H1 (cell line): ENCODE measurements at regions not wholly inside any gene's neighbourhood (a gene's known extent, or its start where the extent isn't known, plus 50 kb on each side); places are given as distances from the start of the nearest gene placed in this dataset.
A peak's percentile ranks its signal among the peaks of the same experiment; 100 is the strongest.

Experiments
- CTCF ChIA-PET: fragments of 300-600 bp; sonication (Branson Sonifier 250); formaldehyde crosslinking; loops from one replicate; lab custom pipeline; 2021; ENCODE audit not compliant: partially characterized antibody; lab: Charles Lee
- POLR2A ChIA-PET: fragments of 300-600 bp; sonication (Branson Sonifier 250); formaldehyde crosslinking; loops from one replicate; lab custom pipeline; 2021; ENCODE audit warnings: inconsistent platforms; ENCODE audit not compliant: partially characterized antibody; lab: Charles Lee
- DNase-seq, 2 experiments: peaks; one replicate each; pipeline versions ENCODE4 v3.0.0 to v3.0.0-alpha.2; 2010 to 2022; ENCODE audit warnings: low spot score in 2 of 2, low read depth in 1 of 2, mixed read lengths in 1 of 2
- FAIRE-seq: peaks from 2 replicates; lab custom pipeline; 2011; peaks lifted over from hg19 to GRCh38; lab: Jason Lieb, UNC
- H2AFZ ChIP-seq: 2 replicates; pipeline ENCODE4 v1.8.1; 2012; ENCODE audit warnings: low read length, inconsistent platforms
- H2AK5ac ChIP-seq: 2 replicates; pipeline ENCODE4 v1.6.1; 2013; ENCODE audit warnings: low read depth, low read length
- H2BK120ac ChIP-seq: replicated peaks from 2 replicates; pipeline ENCODE3; 2013; ENCODE audit warnings: low read depth, low read length, inconsistent platforms
- H2BK12ac ChIP-seq: 2 replicates; pipeline ENCODE4 v1.6.1; 2013; ENCODE audit warnings: low read depth, low read length
- H2BK15ac ChIP-seq: 2 replicates; pipeline ENCODE4 v1.6.1; 2013; ENCODE audit warnings: low read length
- H2BK20ac ChIP-seq: 2 replicates; pipeline ENCODE4 v1.6.1; 2013; ENCODE audit warnings: low read length
- H2BK5ac ChIP-seq: 2 replicates; pipeline ENCODE4 v1.6.1; 2013; ENCODE audit warnings: low read depth, low read length
- H3K14ac ChIP-seq: 2 replicates; pipeline ENCODE4 v1.6.1; 2013; ENCODE audit warnings: inconsistent platforms; ENCODE audit not compliant: insufficient read length
- H3K18ac ChIP-seq: 2 replicates; pipeline ENCODE4 v1.6.1; 2013; ENCODE audit warnings: low read length; ENCODE audit errors: extremely low read depth
- H3K23ac ChIP-seq: 2 replicates; pipeline ENCODE4 v1.6.1; 2013; ENCODE audit warnings: inconsistent platforms; ENCODE audit not compliant: insufficient read length
- H3K23me2 ChIP-seq: 2 replicates; pipeline ENCODE4 v1.6.1; 2013; ENCODE audit warnings: low read depth, low read length
- H3K27ac ChIP-seq: 2 replicates; pipeline ENCODE4 v1.6.1; 2011; ENCODE audit warnings: low read depth, low read length, inconsistent platforms
- H3K27me3 ChIP-seq, 4 experiments: replicated peaks in 1 of 4; 1 replicate in 1 of 4; 2 replicates in 3 of 4; pipeline versions ENCODE4 v1.6.1 to v1.8.1; 2011 to 2013; ENCODE audit warnings: low read length in 3 of 4, mild to moderate bottlenecking in 3 of 4, inconsistent platforms in 2 of 4, mixed read lengths in 2 of 4, moderate library complexity in 1 of 4; ENCODE audit not compliant: control insufficient read depth in 3 of 4, insufficient read depth in 3 of 4; ENCODE audit errors: extremely low read depth in 1 of 4
- H3K36me3 ChIP-seq, 4 experiments: 2 replicates each; pipeline versions ENCODE4 v1.6.1 to v1.8.1; 2011 to 2013; ENCODE audit warnings: mild to moderate bottlenecking in 4 of 4, low read length in 3 of 4, moderate library complexity in 2 of 4, control low read depth in 1 of 4, inconsistent platforms in 1 of 4; ENCODE audit not compliant: insufficient read depth in 4 of 4, control insufficient read depth in 2 of 4
- H3K4ac ChIP-seq: replicated peaks from 2 replicates; pipeline ENCODE3; 2013; ENCODE audit warnings: low read length, low read depth, mixed read lengths, inconsistent platforms; ENCODE audit not compliant: insufficient read length
- H3K4me1 ChIP-seq, 4 experiments: replicated peaks in 1 of 4; 1 replicate in 1 of 4; 2 replicates in 3 of 4; pipeline versions ENCODE4 v1.6.1 to v1.8.1; 2011 to 2013; ENCODE audit warnings: low read length in 3 of 4, inconsistent platforms in 2 of 4, mixed read lengths in 1 of 4; ENCODE audit not compliant: insufficient read depth in 4 of 4, control insufficient read depth in 3 of 4
- H3K4me2 ChIP-seq, 2 experiments: 2 replicates each; pipeline versions ENCODE4 v1.6.1 to v1.8.1; 2011 to 2013; ENCODE audit warnings: low read depth in 2 of 2, low read length in 2 of 2, control low read depth in 1 of 2, inconsistent platforms in 1 of 2, mild to moderate bottlenecking in 1 of 2; ENCODE audit not compliant: insufficient read depth in 1 of 2
- H3K4me3 ChIP-seq, 4 experiments: fragments of 200-600, 300-600 bp in 1 of 4; sonication (generic), shearing (Covaris generic), sonication (Bioruptor Twin) in 1 of 4; 2 replicates each; pipeline versions ENCODE4 v1.5.1 to v1.8.1; 2011 to 2016; ENCODE audit warnings: low read length in 4 of 4, low read depth in 3 of 4, control low read depth in 2 of 4, inconsistent platforms in 2 of 4, mild to moderate bottlenecking in 2 of 4, mixed read lengths in 1 of 4, moderate library complexity in 1 of 4; ENCODE audit not compliant: insufficient read depth in 2 of 4; ENCODE audit errors: extremely low read depth in 1 of 4
- H3K56ac ChIP-seq: replicated peaks from 2 replicates; pipeline ENCODE3; 2013; ENCODE audit warnings: low read depth, mild to moderate bottlenecking, mixed read lengths, low read length, inconsistent platforms; ENCODE audit not compliant: insufficient read length
- H3K79me1 ChIP-seq: 2 replicates; pipeline ENCODE4 v1.6.1; 2013; ENCODE audit warnings: low read depth, low read length, control low read depth
- H3K79me2 ChIP-seq, 2 experiments: 2 replicates each; pipeline versions ENCODE4 v1.6.1 to v1.8.1; 2012 to 2013; ENCODE audit warnings: low read length in 2 of 2, mild to moderate bottlenecking in 2 of 2, inconsistent platforms in 1 of 2; ENCODE audit not compliant: insufficient read depth in 2 of 2, control insufficient read depth in 1 of 2
- H3K9ac ChIP-seq, 4 experiments: replicated peaks in 1 of 4; 1 replicate in 1 of 4; 2 replicates in 3 of 4; pipeline versions ENCODE4 v1.6.1 to v1.8.1; 2011 to 2013; ENCODE audit warnings: low read depth in 3 of 4, low read length in 3 of 4, control low read depth in 2 of 4, mild to moderate bottlenecking in 2 of 4, moderate library complexity in 2 of 4, inconsistent platforms in 1 of 4; ENCODE audit errors: extremely low read depth in 1 of 4
- H3K9me3 ChIP-seq, 2 experiments: 2 replicates each; pipeline versions ENCODE4 v1.6.1 to v1.8.1; 2012 to 2013; ENCODE audit warnings: mild to moderate bottlenecking in 2 of 2, moderate library complexity in 2 of 2, control low read depth in 1 of 2, inconsistent platforms in 1 of 2, low read depth in 1 of 2, low read length in 1 of 2, mixed read lengths in 1 of 2; ENCODE audit not compliant: insufficient read depth in 2 of 2
- H4K20me1 ChIP-seq, 2 experiments: replicated peaks in 1 of 2; 2 replicates each; pipeline versions ENCODE3 to v1.8.1; 2011 to 2013; ENCODE audit warnings: inconsistent platforms in 2 of 2, low read length in 2 of 2, mild to moderate bottlenecking in 1 of 2; ENCODE audit not compliant: insufficient read depth in 2 of 2, control insufficient read depth in 1 of 2
- H4K5ac ChIP-seq: 2 replicates; pipeline ENCODE4 v1.6.1; 2013; ENCODE audit warnings: low read length, low read depth, mixed read lengths, inconsistent platforms; ENCODE audit not compliant: insufficient read length
- H4K8ac ChIP-seq: 2 replicates; pipeline ENCODE4 v1.8.0; 2013; ENCODE audit warnings: mild to moderate bottlenecking, moderate library complexity, low read length, inconsistent platforms; ENCODE audit not compliant: insufficient read depth; ENCODE audit errors: extremely low read depth
- H4K91ac ChIP-seq: replicated peaks from 2 replicates; pipeline ENCODE3; 2013; ENCODE audit warnings: low read length, mixed read lengths, inconsistent platforms; ENCODE audit not compliant: insufficient read length
- ASH2L ChIP-seq: fragments of 200-600, 300-600 bp; sonication (generic); IDR thresholded peaks from one replicate; pipeline ENCODE4 v1.7.1; 2017; ENCODE audit warnings: low read length
- BRCA1 ChIP-seq: IDR thresholded peaks from 2 replicates; pipeline ENCODE4 v1.6.1; 2012; ENCODE audit warnings: low read depth, low read length, improper control_type of control experiment
- CBX5 ChIP-seq: fragments of 300-800, 300-1000 bp; sonication (generic); IDR thresholded peaks from 2 replicates; pipeline ENCODE4 v1.7.1; 2016; ENCODE audit warnings: antibody characterized with exemption, low read length, low read depth
- GABPA ChIP-seq: IDR thresholded peaks from 2 replicates; pipeline ENCODE4 v1.6.1; 2011; ENCODE audit warnings: mild to moderate bottlenecking, low read length, moderate library complexity, borderline replicate concordance; ENCODE audit not compliant: insufficient read depth
- HDAC6 ChIP-seq: IDR thresholded peaks from one replicate; pipeline ENCODE4 v1.7.1; 2012; ENCODE audit warnings: low read depth, mild to moderate bottlenecking, inconsistent platforms, low read length, moderate library complexity
- KDM1A ChIP-seq: fragments of 200-600, 300-600 bp; sonication (generic); IDR thresholded peaks from 2 replicates; pipeline ENCODE4 v1.7.1; 2016; ENCODE audit warnings: mild to moderate bottlenecking, low read length, borderline replicate concordance
- MAX ChIP-seq: IDR thresholded peaks from 2 replicates; pipeline ENCODE4 v1.6.1; 2012; ENCODE audit warnings: inconsistent platforms
- PHF8 ChIP-seq: fragments of 200-600 bp; sonication (generic); conservative IDR thresholded peaks from 2 replicates; pipeline ENCODE4 v1.7.1; 2012; ENCODE audit warnings: low read depth, mild to moderate bottlenecking, inconsistent platforms, low read length, moderate library complexity
- RNF2 ChIP-seq: fragments of 200-900, 300-1000 bp; sonication (generic); IDR thresholded peaks from 2 replicates; pipeline ENCODE4 v1.7.1; 2016; ENCODE audit warnings: borderline replicate concordance, low read depth, mild to moderate bottlenecking, antibody characterized with exemption, low read length; ENCODE audit not compliant: poor library complexity, severe bottlenecking; ENCODE audit errors: missing control alignments
- SP2 ChIP-seq: IDR thresholded peaks from 2 replicates; pipeline ENCODE4 v1.6.1; 2012; ENCODE audit warnings: mild to moderate bottlenecking, low read length, inconsistent platforms
- SRF ChIP-seq: IDR thresholded peaks from 2 replicates; pipeline ENCODE4 v1.6.1; 2011; ENCODE audit warnings: mild to moderate bottlenecking, low read depth, low read length, moderate library complexity
- SUZ12 ChIP-seq: fragments of 200-600 bp; sonication (generic); IDR thresholded peaks from 2 replicates; pipeline ENCODE4 v1.6.1; 2012; ENCODE audit warnings: mild to moderate bottlenecking, inconsistent platforms, low read length, moderate library complexity, mixed read lengths
- WGBS, 2 experiments: shearing (Covaris generic) in 1 of 2; methylation state at CpG; one replicate each; pipeline versions ENCODE4 v1.1.6 to v1.1.7; 2013 to 2015; ENCODE audit warnings: low lambda C conversion rate in 2 of 2, mixed read lengths in 2 of 2, inconsistent platforms in 1 of 2, low coverage in 1 of 2, missing lambda C conversion rate in 1 of 2; ENCODE audit not compliant: insufficient replicate concordance in 2 of 2, insufficient coverage in 1 of 2, insufficient read length in 1 of 2; ENCODE audit errors: extremely low coverage in 1 of 2, missing lambda C conversion rate in 1 of 2; 5-methylcytosine and 5-hydroxymethylcytosine counted together

DNA sequence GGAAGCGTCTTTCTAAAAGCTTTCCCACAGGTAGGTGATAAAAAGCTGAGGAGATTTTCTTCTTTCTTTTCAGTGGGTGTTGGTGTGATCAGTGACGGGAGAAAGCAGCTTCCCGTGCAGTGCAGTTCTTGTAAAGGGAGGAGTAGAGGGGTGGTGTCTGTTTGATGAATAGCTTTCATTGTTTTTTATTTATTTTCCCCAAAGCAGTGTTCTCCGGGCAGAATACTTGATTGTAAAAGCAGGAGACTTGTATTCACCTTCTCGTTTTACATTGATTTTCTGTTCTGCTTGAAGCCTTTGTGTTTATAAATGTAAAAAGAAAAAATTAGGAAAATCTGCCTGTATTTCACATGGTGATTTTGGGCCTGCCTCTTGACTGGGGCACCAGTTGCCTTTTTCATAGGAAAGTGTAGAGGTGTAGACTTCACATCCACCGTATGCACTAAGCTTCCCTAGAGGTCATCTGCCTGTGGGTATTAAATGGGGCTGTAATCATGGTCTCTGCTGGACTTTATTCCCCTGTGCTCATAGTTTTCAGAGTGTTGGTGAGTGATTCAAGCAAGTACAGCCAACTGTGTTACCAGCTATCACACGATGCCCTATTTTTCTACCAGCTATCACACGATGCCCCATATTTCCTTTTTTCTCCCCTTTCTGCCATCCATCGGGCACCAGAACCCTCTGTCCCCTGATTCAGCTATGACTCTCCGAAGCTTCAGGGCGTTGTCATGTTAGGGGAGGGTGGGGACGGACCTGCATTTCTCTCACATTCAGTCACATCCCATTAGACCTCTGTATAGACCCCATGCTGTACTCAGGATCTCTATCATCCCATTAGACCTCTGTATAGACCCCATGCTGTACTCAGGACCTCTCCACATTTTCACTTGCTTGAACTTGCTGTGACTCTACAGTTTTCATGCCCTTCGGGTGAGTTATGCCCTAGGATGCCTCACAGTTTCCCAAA is 526.5 kb downstream of the TRIML1 start:
- H3K36me3 ChIP-seq = no peaks in the 10 kb centered on the region
- 80% methylated on average over 13 of the region's 13 CpGs; no CpG with 5 or more reads in 1 of the 2 experiments for WGBS, 2 experiments
- no peak overlapping the region for H2BK5ac ChIP-seq
- 0 out of 4 replicates have a peak, but pooled peaks cover 0 to 2% of the 10 kb centered on the region in 2 experiments for H3K9me3 ChIP-seq
- no peak overlapping the region for H4K5ac ChIP-seq
- ChIA-PET POLR2A (no interaction called here), CTCF (interaction anchor here (1.0 kb wide), 1 partner anchor 16 kb away, joined by 4 read pairs; no protein-coding TSS in a partner anchor)
- H3K4me1 ChIP-seq = no peaks in the 10 kb centered on the region
- H3K79me1 ChIP-seq = no peaks in the 10 kb centered on the region
- no peak overlapping the region for H3K14ac ChIP-seq
- DNase-seq (no peak), FAIRE-seq (no peak)
- no peak overlapping the region for H2BK120ac ChIP-seq
- no peak overlapping the region for H2AK5ac ChIP-seq
- H3K56ac ChIP-seq = no peak overlapping the region
- no peaks in the 10 kb centered on the region for H3K27me3 ChIP-seq
- no peak overlapping the region for H3K4me2 ChIP-seq
- 0 out of 2 replicates have a peak overlapping the region, but pooled peaks have one; percentile 70 for H2AFZ ChIP-seq
- no peak overlapping the region for H3K4me3 ChIP-seq
- H2BK20ac ChIP-seq = no peak overlapping the region
- H3K9ac ChIP-seq = no peak overlapping the region
- no peak overlapping the region for H3K18ac ChIP-seq
- H3K23ac ChIP-seq = no peak overlapping the region
- H3K27ac ChIP-seq = no peak overlapping the region
- H4K20me1 ChIP-seq = no peaks in the 10 kb centered on the region
- no peak overlapping the region for H4K8ac ChIP-seq
- H2BK15ac ChIP-seq = no peak overlapping the region
- H3K4ac ChIP-seq = no peak overlapping the region
- H2BK12ac ChIP-seq = no peak overlapping the region
- no peak overlapping the region for H4K91ac ChIP-seq
- H3K79me2 ChIP-seq = no peaks in the 10 kb centered on the region
- no peaks in the 10 kb centered on the region for H3K23me2 ChIP-seq
- TF ChIP-seq RNF2 (no peak), BRCA1 (no peak), SP2 (no peak), KDM1A (no peak), ASH2L (no peak), HDAC6 (no peak), MAX (no peak), CBX5 (no peak), GABPA (no peak), SUZ12 (no peak), SRF (no peak), PHF8 (no peak)
